B cell (primary cell): ENCODE measurements at regions not wholly inside any gene's neighbourhood (a gene's known extent, or its start where the extent isn't known, plus 50 kb on each side); places are given as distances from the start of the nearest gene placed in this dataset.

Experiments used
- ATAC-seq: fragments of 200-7000 bp; cut with Tn5 transposase; one replicate; pipeline ENCODE4 v1.10.0; 2021; ENCODE audit warnings: low read depth, mild to moderate bottlenecking, moderate number of reproducible peaks, moderate library complexity
- CTCF ChIA-PET: fragments of 350-600 bp; sonication (Branson Sonifier 250); formaldehyde crosslinking; loops from one replicate; lab custom pipeline; 2021; ENCODE audit warnings: antibody characterized with exemption, inconsistent platforms; lab: Charles Lee
- POLR2A ChIA-PET: fragments of 350-600 bp; sonication (Branson Sonifier 250); formaldehyde crosslinking; loops from one replicate; lab custom pipeline; 2021; ENCODE audit warnings: antibody characterized with exemption; lab: Charles Lee
- DNase-seq: peaks from one replicate; pipeline ENCODE4 v3.0.0; 2013
- H2AFZ ChIP-seq: 2 replicates; pipeline ENCODE4 v1.6.1; 2012; ENCODE audit warnings: mild to moderate bottlenecking, low read depth, low read length; ENCODE audit not compliant: insufficient read depth, poor library complexity, severe bottlenecking
- H3K27ac ChIP-seq, 2 donors: 1 replicate in 1 of 2; 2 replicates in 1 of 2; pipeline ENCODE4 v1.5.1; 2012 to 2013; ENCODE audit warnings: low read length in 2 of 2, mild to moderate bottlenecking in 2 of 2, moderate library complexity in 1 of 2
- H3K27me3 ChIP-seq, 4 experiments: fragments of 200-600 bp in 1 of 4; sonication (generic) in 1 of 4; replicated peaks in 1 of 4; 1 replicate in 2 of 4; 2 replicates in 2 of 4; pipeline versions ENCODE4 v1.6.1 to v1.7.0; 2013 to 2016; ENCODE audit warnings: low read length in 3 of 4, mild to moderate bottlenecking in 2 of 4, mixed read lengths in 1 of 4, moderate library complexity in 1 of 4; ENCODE audit not compliant: insufficient read depth in 4 of 4, control insufficient read depth in 3 of 4; ENCODE audit errors: control extremely low read depth in 1 of 4
- H3K36me3 ChIP-seq, 2 experiments: replicated peaks in 1 of 2; 1 replicate in 1 of 2; 2 replicates in 1 of 2; pipeline versions ENCODE4 v1.6.1 to v1.7.1; 2013; ENCODE audit warnings: low read length in 1 of 2; ENCODE audit not compliant: insufficient read depth in 2 of 2, control insufficient read depth in 1 of 2; ENCODE audit errors: control extremely low read depth in 1 of 2, extremely low read depth in 1 of 2
- H3K4me1 ChIP-seq, 2 donors: fragments of 200-600 bp in 1 of 2; sonication (generic) in 1 of 2; 1 replicate in 1 of 2; 2 replicates in 1 of 2; pipeline versions ENCODE4 v1.5.1 to v1.6.1; 2013 to 2017; ENCODE audit warnings: low read length in 2 of 2; ENCODE audit not compliant: control insufficient read depth in 2 of 2, insufficient read depth in 2 of 2
- H3K4me2 ChIP-seq: replicated peaks from 2 replicates; pipeline ENCODE3; 2012; ENCODE audit warnings: mild to moderate bottlenecking, low read depth, low read length; ENCODE audit not compliant: poor library complexity, severe bottlenecking
- H3K4me3 ChIP-seq, 5 experiments: fragments of 200-600 bp in 1 of 5; sonication (generic) in 1 of 5; 1 replicate in 3 of 5; 2 replicates in 2 of 5; pipeline versions ENCODE4 v1.5.1 to v1.7.0; 2011 to 2016; ENCODE audit warnings: low read length in 4 of 5, mild to moderate bottlenecking in 4 of 5, low read depth in 2 of 5, control low read depth in 1 of 5, moderate library complexity in 1 of 5; ENCODE audit not compliant: insufficient read depth in 1 of 5; ENCODE audit errors: control extremely low read depth in 1 of 5, extremely low read depth in 1 of 5
- H3K79me2 ChIP-seq: fragments of 200-600 bp; sonication (generic); one replicate; pipeline ENCODE4 v1.6.0; 2016; ENCODE audit warnings: low read length; ENCODE audit not compliant: control insufficient read depth, insufficient read depth
- H3K9ac ChIP-seq: fragments of 200-600 bp; sonication (generic); 2 replicates; pipeline ENCODE4 v1.6.1; 2017; ENCODE audit warnings: mild to moderate bottlenecking, low read length, moderate library complexity
- H3K9me3 ChIP-seq, 3 donors: one replicate each; pipeline versions ENCODE4 v1.6.1 to v1.7.1; 2013; ENCODE audit warnings: low read length in 2 of 3; ENCODE audit not compliant: control insufficient read depth in 2 of 3, insufficient read depth in 1 of 3; ENCODE audit errors: control extremely low read depth in 1 of 3
- H4K20me1 ChIP-seq: 2 replicates; pipeline ENCODE4 v1.6.0; 2012; ENCODE audit warnings: mild to moderate bottlenecking, low read length; ENCODE audit not compliant: insufficient read depth, control insufficient read depth, poor library complexity, severe bottlenecking
- H3K27ac Mint-ChIP-seq: one replicate; pipeline ENCODE4 v1.8.0; 2021; ENCODE audit warnings: mixed read lengths
- H3K27me3 Mint-ChIP-seq: one replicate; pipeline ENCODE4 v1.8.0; 2021; ENCODE audit warnings: mixed read lengths
- H3K4me1 Mint-ChIP-seq: one replicate; pipeline ENCODE4 v1.8.0; 2021; ENCODE audit warnings: mixed read lengths
- H3K4me3 Mint-ChIP-seq: one replicate; pipeline ENCODE4 v1.8.0; 2021; ENCODE audit warnings: mixed read lengths
- H3K9me3 Mint-ChIP-seq: one replicate; pipeline ENCODE4 v1.8.0; 2022; ENCODE audit warnings: mixed read lengths; ENCODE audit not compliant: insufficient read depth
- EZH2 ChIP-seq: IDR thresholded peaks from 2 replicates; pipeline ENCODE4 v1.6.1; 2012; ENCODE audit warnings: borderline replicate concordance, low read depth, mild to moderate bottlenecking, moderate library complexity, low read length; ENCODE audit not compliant: insufficient read depth, poor library complexity, severe bottlenecking
- WGBS: methylation state at CpG from one replicate; pipeline ENCODE4 v1.1.5; 2013; ENCODE audit warnings: missing lambda C conversion rate; ENCODE audit not compliant: insufficient coverage; 5-methylcytosine and 5-hydroxymethylcytosine counted together
- intact Hi-C: fragments of 100-400 bp; cut with micrococcal nuclease; formaldehyde crosslinking; loops from one replicate; pipeline ENCODE4 v1.10.0; 2022
- TF ChIP-seq, protein P1 (sequence below): fragments of 200-600 bp; IDR thresholded peaks from one replicate; pipeline ENCODE4 v1.8.0; 2022; ENCODE audit warnings: antibody characterized with exemption, mild to moderate bottlenecking

DNA sequence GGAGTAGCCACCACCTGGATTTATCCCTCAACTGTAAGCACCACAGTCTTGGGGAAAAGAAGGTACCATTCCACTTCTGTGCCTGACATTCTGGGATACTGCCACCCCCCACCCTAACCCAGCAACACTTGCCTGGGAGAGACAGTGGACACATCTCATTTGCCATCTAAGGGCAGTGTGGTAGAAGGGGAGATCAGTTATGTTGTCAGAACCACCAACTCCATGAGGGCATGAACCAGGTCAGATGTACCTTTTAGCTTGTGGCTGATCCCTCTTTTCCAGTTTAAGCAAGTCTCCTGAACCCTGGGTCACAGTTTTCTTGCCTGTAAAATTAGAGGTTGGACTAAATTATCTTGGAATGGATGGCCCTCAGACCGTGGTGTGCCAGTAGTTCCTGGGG, 165.5 kb downstream of the SCP2D1 start:
- no peak overlapping the region for H3K27ac Mint-ChIP-seq
- ATAC-seq (no peak), DNase-seq (no peak)
- Histone ChIP-seq H3K4me1 (no peaks in the 10 kb centered on the region), H3K4me3 (no peak overlapping the region), H3K9ac (no peak overlapping the region), H3K36me3 (no peaks in the 10 kb centered on the region), H3K4me2 (no peak overlapping the region), H3K9me3 (no peaks in the 10 kb centered on the region), H3K79me2 (no peaks in the 10 kb centered on the region), H3K27ac (no peak overlapping the region), H3K27me3 (no peaks in the 10 kb centered on the region), H2AFZ (no peak overlapping the region), H4K20me1 (no peaks in the 10 kb centered on the region)
- H3K27me3 Mint-ChIP-seq: no peaks in the 10 kb centered on the region
- TF ChIP-seq, protein P1, sequence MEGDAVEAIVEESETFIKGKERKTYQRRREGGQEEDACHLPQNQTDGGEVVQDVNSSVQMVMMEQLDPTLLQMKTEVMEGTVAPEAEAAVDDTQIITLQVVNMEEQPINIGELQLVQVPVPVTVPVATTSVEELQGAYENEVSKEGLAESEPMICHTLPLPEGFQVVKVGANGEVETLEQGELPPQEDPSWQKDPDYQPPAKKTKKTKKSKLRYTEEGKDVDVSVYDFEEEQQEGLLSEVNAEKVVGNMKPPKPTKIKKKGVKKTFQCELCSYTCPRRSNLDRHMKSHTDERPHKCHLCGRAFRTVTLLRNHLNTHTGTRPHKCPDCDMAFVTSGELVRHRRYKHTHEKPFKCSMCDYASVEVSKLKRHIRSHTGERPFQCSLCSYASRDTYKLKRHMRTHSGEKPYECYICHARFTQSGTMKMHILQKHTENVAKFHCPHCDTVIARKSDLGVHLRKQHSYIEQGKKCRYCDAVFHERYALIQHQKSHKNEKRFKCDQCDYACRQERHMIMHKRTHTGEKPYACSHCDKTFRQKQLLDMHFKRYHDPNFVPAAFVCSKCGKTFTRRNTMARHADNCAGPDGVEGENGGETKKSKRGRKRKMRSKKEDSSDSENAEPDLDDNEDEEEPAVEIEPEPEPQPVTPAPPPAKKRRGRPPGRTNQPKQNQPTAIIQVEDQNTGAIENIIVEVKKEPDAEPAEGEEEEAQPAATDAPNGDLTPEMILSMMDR: no peak
- TF ChIP-seq EZH2: no peak
- H3K9me3 Mint-ChIP-seq: no peaks in the 10 kb centered on the region
- POLR2A ChIA-PET: no interaction called here
- H3K4me3 Mint-ChIP-seq: no peak overlapping the region
- CTCF ChIA-PET: no interaction called here
- intact Hi-C loops: no loop called here
- no CpG with 5 or more reads among the region's 1 CpG for WGBS
- no peaks in the 10 kb centered on the region for H3K4me1 Mint-ChIP-seq

DNA sequence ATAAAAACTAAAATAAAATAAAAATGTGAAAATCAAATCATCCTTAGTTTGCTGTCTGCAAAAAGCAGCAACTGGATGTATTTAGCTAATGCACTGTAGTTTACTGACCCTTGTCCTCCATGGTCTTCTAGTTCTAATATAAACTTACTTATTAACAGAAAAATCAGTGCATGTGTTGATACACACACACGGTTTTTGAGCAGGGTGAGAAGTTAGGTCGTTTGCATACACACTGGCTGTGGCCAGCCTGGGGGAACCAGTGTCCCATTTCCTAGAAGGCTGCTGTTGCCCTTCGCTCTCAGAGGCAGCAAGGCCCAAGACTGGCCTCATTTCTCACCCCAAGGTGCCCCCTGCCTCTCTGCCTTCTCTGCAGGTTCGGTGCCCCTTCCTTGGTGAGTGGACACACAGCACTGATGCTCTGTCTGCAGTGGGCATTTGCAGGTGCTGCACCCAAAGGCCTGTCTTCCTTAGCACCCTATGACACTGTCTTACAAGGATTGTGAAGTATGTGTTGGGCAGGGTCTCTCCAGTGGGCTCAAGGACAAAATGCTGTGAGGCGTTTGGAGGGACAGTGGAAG, 168.5 kb downstream of the SCP2D1 start:
- ATAC-seq: no peak
- DNase-seq: no peak
- Histone ChIP-seq H3K27me3 (no peaks in the 10 kb centered on the region), H2AFZ (no peak overlapping the region), H3K4me2 (no peak overlapping the region), H3K9ac (no peak overlapping the region), H3K9me3 (no peaks in the 10 kb centered on the region), H3K79me2 (no peaks in the 10 kb centered on the region), H3K36me3 (no peaks in the 10 kb centered on the region), H4K20me1 (no peaks in the 10 kb centered on the region), H3K4me1 (no peaks in the 10 kb centered on the region), H3K4me3 (no peak overlapping the region), H3K27ac (no peak overlapping the region)
- intact Hi-C loops: no loop called here
- 67% methylated on average over 5 of the region's 5 CpGs for WGBS
- POLR2A ChIA-PET: no interaction called here
- Mint-ChIP-seq H3K27ac (no peak overlapping the region), H3K4me1 (no peaks in the 10 kb centered on the region), H3K27me3 (no peaks in the 10 kb centered on the region), H3K9me3 (no peaks in the 10 kb centered on the region), H3K4me3 (no peak overlapping the region)
- TF ChIP-seq, protein P1: no peak
- TF ChIP-seq EZH2: no peak
- CTCF ChIA-PET: no interaction called here
